ENCODE measurements at regions not wholly inside any gene's neighbourhood (a gene's known extent, or its start where the extent isn't known, plus 50 kb on each side); places are given as distances from the start of the nearest gene placed in this dataset.

DNA sequence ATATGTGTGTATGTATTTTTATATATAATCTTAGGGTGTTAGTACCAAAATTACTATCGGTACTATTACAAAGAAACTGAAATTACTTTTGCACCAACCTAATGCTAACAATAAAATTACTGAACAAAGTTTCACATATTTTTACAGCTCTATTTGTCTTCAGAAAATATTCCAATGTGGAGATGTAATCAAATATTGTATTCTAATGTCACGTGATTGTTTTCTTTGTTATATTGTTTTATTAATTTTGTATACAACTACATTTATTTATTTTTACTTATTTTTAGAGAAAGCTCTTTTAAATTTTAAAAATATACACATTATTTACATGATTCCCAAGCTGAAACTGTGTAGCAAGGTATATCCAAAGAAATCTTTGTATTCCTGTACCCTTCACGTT is 227.1 kb upstream of the KLF12 start:
- DNase-seq = no peak

DNA sequence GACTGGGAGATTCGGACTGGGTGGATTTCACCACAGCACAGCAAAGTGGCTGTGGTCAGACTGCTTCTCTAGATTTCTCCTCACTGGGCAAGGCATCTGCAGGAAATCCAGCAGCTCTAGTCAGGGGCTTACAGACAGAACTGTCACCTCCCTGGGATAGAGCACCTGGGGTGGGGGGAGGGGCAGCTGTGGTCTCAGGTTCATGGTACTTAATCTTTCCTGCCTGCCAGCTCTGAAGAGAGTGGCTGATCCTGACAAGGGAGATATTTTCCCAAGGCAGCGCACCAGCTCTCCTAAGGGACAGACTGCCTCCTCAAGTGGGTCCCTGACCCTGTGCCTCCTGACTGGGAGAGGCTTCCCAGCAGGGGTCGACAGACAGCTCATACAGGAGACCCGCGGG is 212.8 kb upstream of the KLF12 start:
- DNase-seq = no peak

DNA sequence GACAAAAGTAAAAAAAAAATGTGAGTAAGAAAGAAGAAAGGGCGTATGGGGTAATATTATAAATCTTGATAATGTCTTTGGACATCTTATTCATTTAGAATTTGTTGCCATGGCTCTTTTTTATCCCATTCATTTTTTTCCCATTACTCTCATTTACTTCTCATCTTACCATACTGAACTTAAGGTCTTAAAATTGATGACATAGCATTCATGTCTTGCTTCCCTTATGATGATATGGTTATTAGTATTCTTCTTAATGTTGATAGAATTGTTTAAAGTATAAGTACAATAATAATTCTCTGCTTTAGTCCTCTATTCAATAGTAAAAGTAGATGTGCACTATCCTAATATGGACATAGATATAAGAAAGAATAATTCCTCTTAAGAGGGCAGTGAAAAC is 204.1 kb upstream of the KLF12 start:
- no peak for DNase-seq

DNA sequence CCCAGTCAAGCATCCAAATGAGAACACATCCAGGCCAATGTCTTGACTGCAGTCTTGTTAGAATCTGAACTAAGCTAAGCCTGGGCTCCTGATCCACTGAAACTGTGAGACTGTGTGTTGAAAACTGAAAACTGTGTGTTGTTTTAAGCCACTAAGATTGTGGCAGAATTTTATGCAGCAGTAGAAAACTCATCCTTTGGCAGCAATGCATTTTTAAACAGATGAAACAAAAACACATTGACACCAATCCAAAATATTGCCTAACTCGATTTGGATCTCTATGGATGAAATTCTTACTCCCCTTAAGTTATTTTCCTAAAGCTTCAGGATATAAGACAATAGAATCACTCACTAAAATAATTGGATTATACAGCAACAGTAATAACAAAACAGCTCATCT is 202.3 kb upstream of the KLF12 start:
- peak; percentile 15 for DNase-seq

DNA sequence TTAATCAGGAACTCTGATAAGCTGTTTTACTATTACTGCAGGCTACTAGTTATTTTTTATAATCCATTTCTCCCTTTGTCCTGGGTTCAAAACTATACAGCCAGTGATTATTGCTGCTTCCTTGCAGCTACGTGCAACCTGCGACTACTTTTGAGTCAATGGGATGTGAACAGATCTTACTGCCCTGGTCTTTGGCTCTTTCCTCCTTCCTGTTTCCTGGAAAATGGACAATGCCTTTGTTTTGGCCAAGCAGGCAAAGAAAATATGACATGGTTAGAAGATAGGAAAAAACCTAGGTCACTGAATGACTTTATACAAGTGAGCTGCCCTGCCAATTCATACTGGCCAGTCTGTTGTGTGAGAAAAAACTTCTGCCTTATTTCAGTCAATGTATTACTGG is 201.2 kb upstream of the KLF12 start:
- no peak for DNase-seq

DNA sequence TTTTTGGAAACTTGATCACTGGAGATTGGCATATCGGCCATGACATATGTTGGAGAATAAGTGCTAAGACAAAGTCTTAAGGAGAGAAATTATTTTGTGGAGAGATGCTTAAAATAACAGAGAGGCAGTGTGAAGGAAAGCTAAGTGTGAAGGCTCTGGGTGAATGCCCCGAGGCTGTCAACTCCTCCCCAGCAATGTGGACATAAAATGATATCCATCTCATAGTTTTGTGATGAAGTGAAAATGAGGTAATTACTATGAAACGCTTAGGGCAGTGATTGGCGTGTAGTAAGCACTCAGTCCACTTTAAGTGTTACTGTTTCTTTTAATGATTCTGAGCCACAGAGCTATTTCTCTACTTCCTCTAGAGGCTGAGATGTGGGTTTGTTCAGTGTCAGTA is 195.8 kb upstream of the KLF12 start:
- no peak for DNase-seq

DNA sequence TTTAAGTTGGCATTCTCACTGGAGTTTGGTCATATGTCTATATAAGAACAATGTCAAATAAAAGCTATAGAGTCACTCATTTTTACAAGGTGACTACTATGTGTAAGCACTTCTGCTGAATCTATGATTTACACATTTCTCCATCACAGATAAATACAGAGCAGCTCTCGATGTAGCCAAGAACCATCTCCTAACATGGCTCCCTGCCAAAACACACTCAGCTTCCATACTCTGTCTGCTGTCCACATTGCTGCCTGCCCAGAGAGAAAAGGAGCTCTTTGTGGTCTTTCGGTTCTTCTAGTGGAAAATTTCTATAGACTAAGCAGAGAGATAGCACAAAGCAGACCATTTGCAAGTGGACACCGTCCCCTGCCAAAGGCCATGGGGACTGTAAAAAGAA is 190.9 kb upstream of the KLF12 start:
- peak; percentile 66 for DNase-seq

DNA sequence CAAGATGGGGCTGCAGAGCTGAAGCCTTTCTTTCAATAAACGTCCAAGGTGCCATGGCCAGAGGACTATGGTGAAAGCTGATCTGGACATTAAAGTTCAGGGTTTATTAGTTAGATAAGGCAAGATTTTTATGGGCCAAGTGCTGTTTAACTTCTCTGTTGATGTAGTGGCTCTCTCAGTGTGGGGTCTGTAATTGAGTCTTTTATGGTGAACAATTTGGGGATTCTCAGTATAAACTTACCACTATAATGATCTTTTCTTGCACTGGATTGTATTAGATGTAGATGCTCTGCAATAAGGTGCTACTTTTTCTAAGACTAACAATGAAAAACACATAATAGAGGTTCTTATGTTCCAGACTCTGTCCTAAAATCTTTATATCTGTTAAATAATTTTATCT is 190.1 kb upstream of the KLF12 start:
- DNase-seq = no peak

DNA sequence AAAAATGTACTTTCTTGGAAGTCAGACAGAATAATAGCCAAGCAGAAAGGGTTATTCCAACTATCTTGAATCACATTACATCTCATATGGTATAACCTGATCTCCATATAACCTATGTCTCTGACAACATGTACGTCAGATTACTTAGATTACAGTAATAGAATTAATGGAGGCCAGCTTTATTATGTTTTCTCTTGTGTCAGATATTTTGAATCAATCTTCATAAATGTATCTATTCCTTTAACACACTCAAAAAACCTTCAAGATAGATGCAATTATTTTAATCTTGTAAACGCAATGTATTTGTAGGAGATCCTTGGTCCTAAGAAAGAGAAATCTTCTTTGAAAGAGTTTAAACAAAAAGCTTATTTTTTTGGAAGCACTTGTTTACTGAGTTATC is 188.4 kb upstream of the KLF12 start:
- DNase-seq = no peak

DNA sequence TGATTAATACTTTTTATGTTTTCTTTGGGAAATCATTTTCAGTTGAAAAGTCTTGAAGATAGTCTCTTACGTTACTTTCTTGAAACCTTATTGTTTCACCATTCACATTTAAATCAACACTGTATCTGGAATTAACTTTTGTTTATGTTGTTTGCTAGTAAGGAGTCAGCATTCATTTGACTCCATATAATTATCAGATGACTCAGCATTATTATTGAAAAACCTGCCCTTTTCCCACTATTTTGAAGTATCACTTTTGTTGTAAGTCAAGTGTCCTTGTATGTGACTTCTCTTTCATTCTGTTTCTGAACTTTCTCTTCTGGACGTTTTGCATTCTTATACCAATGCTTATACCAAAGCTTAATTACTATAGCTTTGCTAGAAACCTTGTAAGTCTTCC is 186.1 kb upstream of the KLF12 start:
- no peak for DNase-seq

DNA sequence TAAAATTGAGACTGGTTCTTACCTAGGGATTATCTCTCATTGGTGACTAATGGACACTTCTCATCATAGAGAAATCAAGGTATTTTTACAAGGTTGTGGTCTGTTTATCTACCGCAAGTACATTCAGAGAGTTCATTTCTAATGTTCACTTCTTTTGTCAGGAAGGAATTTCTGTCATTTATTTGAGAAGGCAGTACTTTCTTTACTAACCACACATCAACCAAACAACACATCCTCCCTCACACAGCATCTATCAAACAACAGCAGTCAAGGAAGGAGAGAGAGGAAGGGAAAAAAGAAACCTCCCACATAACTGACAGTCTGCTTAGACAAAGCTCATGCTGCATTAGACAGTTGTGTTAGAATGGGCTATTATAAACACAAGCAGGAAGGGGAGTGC is 182.3 kb upstream of the KLF12 start:
- no peak for DNase-seq

DNA sequence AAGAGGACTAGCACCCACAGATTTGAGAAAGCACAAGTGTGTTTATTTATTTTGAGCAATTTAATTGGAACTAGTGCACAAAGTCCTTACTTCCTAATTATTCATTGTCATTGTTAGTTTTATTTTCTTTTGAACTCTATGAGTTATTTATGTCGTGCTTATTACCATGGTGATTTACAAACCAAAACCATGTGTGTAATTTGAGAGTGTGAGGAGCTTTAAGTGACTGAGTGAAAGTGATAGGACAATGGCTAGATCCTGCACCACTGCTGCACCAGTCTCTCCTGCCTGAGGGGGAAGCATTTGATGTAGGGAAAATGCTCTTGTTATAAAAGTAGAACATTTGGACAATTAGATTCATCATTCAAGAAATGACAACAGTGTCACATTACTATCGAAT is 172.3 kb upstream of the KLF12 start:
- DNase-seq = peak; percentile 84

DNA sequence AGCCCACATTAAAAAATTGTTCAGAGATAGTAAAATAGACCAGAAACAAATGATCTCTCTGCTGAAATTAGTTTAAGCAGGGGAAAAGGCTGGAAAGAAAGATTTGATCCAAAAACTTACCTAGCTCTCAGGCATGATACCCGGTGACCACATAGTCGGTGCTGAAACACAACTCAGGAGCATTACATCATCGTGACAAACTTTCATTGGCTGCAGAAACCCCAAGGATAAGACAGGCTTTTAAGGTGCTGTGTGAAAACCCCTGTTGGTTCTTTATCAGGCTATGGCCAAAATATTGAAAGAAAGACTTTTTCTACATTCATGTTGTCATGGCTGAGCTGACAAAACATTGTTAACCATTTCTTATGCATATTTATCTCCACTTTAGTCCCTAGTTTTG is 171.7 kb upstream of the KLF12 start:
- no peak for DNase-seq

DNA sequence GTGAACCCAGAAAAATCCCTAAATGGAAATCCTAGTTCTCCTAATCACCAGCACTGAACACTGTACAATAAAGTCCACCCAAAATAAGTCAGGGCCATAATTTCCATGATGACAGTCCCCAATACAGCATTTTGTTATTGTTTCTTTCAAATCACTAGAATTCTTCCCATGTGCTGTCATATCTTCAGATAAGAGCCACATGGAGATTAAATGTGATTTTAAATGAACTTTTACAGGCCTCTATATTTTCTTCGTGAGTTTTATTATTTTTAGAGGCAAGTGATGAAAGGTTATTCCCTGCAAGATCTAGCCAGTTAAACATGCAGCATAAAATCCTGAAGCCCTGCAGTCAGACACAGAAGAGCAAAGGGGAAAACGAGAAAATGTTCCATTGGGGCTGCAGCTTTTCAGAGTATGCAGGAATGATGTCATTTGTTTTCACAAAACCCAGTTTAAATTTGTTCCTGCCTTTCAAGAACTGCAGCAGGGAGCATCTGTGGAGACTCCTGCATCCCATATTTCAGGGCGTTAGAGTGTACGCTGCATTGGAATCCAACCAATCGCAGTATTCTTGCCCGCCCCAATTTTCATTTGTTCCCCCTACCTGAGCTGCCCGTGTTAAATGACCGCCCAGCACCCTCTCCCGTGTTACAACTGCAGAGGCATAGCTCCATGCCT is 167.2 kb upstream of the KLF12 start:
- peak; percentile 67 for DNase-seq

DNA sequence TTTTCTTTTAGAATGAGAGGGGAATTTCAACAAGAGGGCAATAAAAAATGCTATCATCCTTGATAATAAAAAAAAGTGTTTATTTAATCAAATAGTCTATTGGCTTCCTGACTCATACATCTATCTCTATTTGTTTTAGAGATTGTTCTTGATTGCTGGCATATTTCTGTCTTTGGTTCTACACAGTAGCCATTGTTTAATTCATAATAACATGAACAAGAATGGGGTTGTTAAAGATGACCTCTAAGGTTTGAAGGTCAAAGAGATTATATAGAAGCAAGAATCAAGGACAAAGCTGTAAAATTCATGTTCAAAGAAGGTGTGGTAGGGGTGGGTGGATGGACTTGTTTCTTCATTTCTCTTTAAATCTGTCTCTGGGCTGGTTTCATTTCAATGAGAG is 166.0 kb upstream of the KLF12 start:
- DNase-seq = no peak

DNA sequence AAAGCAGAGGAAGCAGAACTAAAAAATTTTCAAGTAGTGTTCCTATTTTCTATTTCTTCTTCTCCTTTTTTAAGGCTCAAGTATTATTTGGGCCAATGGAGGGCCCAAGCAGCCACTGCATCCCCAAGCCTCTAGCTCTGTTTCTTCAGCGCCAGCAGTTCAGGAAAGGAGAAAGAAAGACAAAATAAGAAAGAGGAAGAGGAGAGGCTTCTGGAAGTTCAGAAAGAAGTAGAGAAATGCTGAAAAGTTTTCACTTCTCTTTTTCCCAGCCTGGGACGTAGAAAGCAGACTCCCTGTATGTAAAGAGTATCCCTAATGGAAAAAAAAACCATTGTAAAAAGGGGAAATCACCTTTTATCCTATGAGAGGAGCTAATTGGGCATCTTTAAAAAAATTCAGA is 165.5 kb upstream of the KLF12 start:
- DNase-seq = no peak

DNA sequence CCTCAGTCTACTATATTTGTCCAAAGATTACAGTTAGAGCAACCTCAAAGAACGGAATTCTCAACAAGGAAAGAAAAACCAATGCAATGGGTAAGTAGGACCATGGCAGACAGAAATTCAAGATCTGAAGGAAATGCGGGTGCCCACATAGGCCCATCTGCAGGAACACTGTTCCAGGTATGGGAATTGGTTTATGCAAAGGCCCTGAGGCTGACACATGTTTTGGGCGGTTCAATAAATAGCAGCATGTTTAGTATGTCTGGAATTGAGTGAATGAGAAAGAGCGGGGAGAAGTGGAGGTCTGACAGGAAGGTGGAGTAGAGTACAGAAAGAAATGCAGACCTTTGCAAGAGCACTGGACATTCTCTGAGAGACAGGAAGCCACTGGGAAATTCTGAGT is 164.7 kb upstream of the KLF12 start:
- DNase-seq = no peak

DNA sequence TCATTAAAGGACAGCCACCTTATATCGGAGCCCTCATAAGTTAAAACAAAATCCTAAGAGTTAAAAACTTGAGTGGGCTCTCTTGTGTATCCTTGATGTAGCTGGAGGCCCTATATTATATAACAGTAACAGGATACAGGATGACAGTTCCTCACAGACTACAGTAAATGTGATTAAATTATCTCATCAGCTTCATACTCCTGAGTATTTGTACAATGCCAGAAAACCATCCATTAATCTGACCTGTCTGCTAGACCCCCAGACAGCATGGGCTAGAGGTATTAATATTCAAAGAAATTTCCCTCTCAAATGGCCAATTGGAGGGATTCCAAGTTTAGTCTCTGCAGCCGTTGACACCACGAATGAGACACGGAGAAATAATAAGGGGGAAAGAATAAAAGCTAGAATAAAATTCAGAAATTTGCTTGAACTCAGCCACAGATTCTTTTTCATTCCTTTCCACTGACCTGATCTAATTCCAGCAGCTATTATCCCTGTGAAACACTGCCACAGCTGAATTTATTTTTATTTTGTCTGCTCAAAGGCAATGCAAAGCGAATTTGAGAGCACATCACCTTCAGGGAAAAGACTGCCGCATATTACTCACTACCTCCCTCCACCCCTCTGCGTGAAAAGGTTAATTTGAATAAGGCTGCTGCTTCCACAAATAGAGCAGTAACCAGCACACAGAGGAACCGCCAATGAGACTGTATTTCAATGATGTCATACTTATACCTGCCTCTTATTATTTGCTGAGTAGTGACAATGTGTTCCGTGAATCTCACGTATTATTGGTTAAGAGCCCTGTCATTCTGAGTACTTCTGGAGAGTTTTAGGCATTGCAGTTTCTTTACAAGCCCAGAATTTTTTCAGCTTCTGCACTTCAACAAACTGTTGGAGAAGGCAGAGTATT is 155.9 kb upstream of the KLF12 start:
- peak; percentile 88 for DNase-seq

DNA sequence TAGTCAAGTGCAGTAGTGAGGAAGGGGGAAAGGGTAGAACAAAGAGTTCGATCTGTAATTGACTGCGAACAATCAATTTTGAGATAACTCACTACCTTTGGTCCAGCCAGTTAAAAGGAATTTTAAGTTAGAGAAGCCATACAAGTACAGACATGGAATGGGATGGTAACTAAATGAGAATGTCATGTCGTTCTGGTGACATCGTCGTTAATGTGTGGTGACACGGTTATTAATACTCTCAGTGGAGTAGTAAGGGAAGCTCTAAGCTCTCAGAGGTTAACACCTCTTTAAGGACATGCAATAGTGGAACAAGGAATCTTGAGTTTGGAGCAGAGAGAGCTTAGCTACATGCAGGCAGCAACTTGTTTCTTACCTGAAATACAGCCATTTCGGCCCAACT is 154.9 kb upstream of the KLF12 start:
- DNase-seq = no peak

DNA sequence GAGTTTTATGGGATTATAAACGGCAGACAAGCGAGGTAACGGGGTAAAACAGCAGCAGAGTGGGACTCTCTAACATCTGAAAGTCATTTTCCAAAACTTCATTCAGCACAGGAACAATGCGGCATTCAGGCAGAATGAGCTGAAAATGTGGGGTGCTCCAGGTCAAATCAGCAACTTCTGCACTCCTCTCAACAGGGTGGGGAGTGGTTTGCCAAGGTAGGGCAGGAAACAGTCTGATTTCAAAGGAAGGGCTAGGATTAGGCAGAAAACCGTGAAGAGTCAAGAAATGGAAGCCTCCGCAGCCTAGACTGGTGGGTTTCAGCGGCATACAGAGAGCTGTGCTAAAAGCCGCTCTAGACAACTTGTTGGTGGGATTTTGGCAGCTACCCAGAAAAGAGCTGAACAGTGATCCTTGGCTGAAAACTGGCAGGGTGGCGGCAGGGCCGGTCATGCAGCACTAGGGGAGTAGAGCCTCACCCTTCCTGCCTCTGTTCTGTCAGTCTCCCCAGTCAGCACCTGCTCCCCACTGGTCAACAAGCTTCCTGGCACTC is 154.2 kb upstream of the KLF12 start:
- DNase-seq = peak; percentile 16

DNA sequence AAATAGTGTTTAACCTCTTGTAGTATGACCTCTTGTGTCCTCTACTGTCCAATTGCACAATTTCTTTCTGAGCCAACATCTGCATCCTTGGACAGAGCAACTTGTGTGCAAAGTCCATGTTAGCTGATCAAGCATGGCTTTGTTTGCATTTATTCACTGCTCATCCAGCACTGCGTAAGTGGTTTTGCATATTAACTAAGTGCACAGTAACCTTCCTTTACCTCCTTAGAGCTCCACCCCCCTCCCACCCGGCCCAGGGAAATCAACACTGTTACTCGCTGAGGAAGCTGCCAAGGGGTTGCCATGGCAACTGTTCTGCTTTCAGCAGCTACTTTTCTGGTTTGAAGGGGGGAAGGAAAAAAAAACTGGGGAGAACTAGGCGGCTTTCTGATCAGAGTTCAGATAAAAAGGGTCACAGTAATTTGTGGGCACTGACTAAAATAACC is 153.5 kb upstream of the KLF12 start:
- peak; percentile 61 for DNase-seq

DNA sequence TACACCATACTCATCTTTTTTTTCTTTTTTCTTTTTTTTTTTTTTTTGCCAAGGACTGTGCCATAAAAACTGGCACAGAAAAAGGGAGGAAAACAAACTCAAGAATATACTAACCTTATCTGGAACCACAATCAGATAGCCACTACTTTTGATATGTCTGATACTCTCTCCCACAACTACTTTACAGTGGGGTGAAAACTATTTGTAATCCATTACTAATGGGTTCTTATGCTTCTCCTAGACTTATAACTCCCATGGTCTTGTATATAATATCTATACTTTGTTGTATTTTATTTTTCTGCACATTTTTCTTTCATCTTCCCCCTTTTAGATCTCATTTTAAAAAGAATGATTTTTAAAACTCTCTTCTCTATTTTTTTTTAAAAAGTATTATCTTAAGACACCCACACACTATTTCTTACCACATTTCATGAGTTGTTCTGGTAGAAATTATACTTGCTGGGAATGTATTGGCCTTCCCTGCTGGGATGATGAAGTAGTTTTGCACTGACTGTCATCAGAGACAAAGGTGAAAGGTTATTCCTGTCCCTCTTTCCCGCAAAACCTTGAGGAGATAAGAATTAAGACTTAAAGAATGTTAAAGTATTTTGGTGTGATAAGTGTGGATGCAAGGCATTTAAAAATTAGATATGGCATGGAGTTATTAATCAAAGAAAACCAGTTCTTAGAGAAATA is 146.7 kb upstream of the KLF12 start:
- DNase-seq = no peak
